OCI-LY7 (cell line): ENCODE measurements at regions not wholly inside any gene's neighbourhood (a gene's known extent, or its start where the extent isn't known, plus 50 kb on each side); places are given as distances from the start of the nearest gene placed in this dataset.

Experiments used
- BruUV-seq: library from RNA; stranded (reverse); fragments of 400-500 nt; replicated peaks from 2 replicates; lab custom pipeline; 2021; lab: Mats Ljungman, UMichigan
- CTCF ChIA-PET: fragments of 300-600 bp; sonication (Branson Sonifier 250); formaldehyde crosslinking; loops from one replicate; lab custom pipeline; 2022; ENCODE audit warnings: antibody characterized with exemption; ENCODE audit not compliant: unreplicated experiment; lab: Charles Lee
- POLR2A ChIA-PET: fragments of 300-600 bp; sonication (Branson Sonifier 250); formaldehyde crosslinking; loops from one replicate; lab custom pipeline; 2022; ENCODE audit warnings: antibody characterized with exemption; lab: Charles Lee
- DNase-seq: peaks from one replicate; pipeline ENCODE4 v3.0.0-alpha.2; 2015; ENCODE audit warnings: low spot score
- H2AFZ ChIP-seq: fragments of 200-600 bp; sonication (generic), shearing (Covaris generic); 2 replicates; pipeline ENCODE4 v1.6.1; 2014; ENCODE audit warnings: mild to moderate bottlenecking, antibody characterized with exemption, low read length, moderate library complexity
- H3K27ac ChIP-seq: fragments of 200-600 bp; sonication (generic); 2 replicates; pipeline ENCODE4 v1.5.1; 2014; ENCODE audit warnings: mixed run types, low read depth, mild to moderate bottlenecking, moderate library complexity, low read length, inconsistent platforms; ENCODE audit not compliant: poor library complexity, severe bottlenecking
- H3K36me3 ChIP-seq: fragments of 200-600 bp; sonication (generic); 2 replicates; pipeline ENCODE4 v1.6.1; 2014; ENCODE audit warnings: mild to moderate bottlenecking, antibody characterized with exemption, low read length, moderate library complexity, mixed read lengths; ENCODE audit not compliant: insufficient read depth
- H3K4me1 ChIP-seq: fragments of 200-600 bp; sonication (generic); 2 replicates; pipeline ENCODE4 v1.5.1; 2014; ENCODE audit warnings: mild to moderate bottlenecking, low read length; ENCODE audit not compliant: insufficient read depth, poor library complexity, severe bottlenecking
- H3K4me2 ChIP-seq: fragments of 200-600 bp; sonication (generic); 2 replicates; pipeline ENCODE4 v1.6.1; 2014; ENCODE audit warnings: mild to moderate bottlenecking, low read length
- H3K4me3 ChIP-seq: fragments of 200-600 bp; sonication (generic); 2 replicates; pipeline ENCODE4 v1.5.1; 2014; ENCODE audit warnings: mild to moderate bottlenecking, low read depth, low read length; ENCODE audit not compliant: poor library complexity, severe bottlenecking
- H3K79me2 ChIP-seq: fragments of 200-600 bp; sonication (generic); 2 replicates; pipeline ENCODE4 v1.6.1; 2016; ENCODE audit warnings: low read depth, mild to moderate bottlenecking, low read length, moderate library complexity, mixed read lengths; ENCODE audit not compliant: insufficient read depth
- H3K9me2 ChIP-seq: fragments of 200-600 bp; sonication (generic); 2 replicates; pipeline ENCODE4 v1.6.1; 2016; ENCODE audit warnings: mild to moderate bottlenecking, low read length, mixed read lengths; ENCODE audit not compliant: insufficient read depth
- H3K9me3 ChIP-seq: fragments of 200-600 bp; sonication (generic); 2 replicates; pipeline ENCODE4 v1.6.1; 2014; ENCODE audit warnings: mild to moderate bottlenecking, mixed run types, low read length, mixed read lengths
- H4K20me1 ChIP-seq: fragments of 200-600 bp; sonication (generic); 2 replicates; pipeline ENCODE4 v1.6.1; 2014; ENCODE audit warnings: mild to moderate bottlenecking, antibody characterized with exemption, low read length, moderate library complexity, mixed read lengths; ENCODE audit not compliant: insufficient read depth
- EZH2phosphoT487 ChIP-seq: fragments of 200-600 bp; sonication (generic); IDR thresholded peaks from 2 replicates; pipeline ENCODE4 v1.6.1; 2018; ENCODE audit warnings: low read depth, borderline replicate concordance, mild to moderate bottlenecking, mixed run types, antibody characterized with exemption, low read length, moderate library complexity, mixed read lengths
- intact Hi-C: fragments of 100-400 bp; cut with micrococcal nuclease; formaldehyde crosslinking; loops from one replicate; pipeline ENCODE4 v1.10.0; 2022; ENCODE audit not compliant: unreplicated experiment
- TF ChIP-seq, protein P1 (sequence below): fragments of 200-600 bp; sonication (generic); conservative IDR thresholded peaks from 2 replicates; pipeline ENCODE4 v1.5.1; 2014; ENCODE audit warnings: mild to moderate bottlenecking, antibody characterized with exemption, low read length, moderate library complexity, mixed read lengths

DNA sequence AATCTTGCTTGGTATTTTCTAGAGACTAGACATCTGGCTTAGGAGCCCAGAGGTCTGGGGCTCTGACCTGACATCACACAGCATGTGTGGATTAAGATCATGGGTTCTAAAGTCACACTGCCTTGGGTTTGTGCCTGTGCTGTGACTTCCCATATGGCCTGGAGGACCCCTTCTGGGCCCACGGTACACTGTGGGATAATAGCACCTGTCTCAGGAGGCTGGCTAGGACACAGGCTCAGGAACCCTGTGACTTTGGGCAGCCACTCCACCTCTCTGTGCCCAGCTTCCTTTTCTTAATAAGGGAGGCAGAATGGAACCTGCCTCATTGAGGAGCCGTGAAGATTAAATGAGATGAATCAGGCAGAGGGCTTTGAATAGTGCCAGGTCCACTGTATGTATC is 99.2 kb upstream of the B3GAT1 start:
- TF ChIP-seq EZH2phosphoT487 = no peak
- TF ChIP-seq, protein P1, sequence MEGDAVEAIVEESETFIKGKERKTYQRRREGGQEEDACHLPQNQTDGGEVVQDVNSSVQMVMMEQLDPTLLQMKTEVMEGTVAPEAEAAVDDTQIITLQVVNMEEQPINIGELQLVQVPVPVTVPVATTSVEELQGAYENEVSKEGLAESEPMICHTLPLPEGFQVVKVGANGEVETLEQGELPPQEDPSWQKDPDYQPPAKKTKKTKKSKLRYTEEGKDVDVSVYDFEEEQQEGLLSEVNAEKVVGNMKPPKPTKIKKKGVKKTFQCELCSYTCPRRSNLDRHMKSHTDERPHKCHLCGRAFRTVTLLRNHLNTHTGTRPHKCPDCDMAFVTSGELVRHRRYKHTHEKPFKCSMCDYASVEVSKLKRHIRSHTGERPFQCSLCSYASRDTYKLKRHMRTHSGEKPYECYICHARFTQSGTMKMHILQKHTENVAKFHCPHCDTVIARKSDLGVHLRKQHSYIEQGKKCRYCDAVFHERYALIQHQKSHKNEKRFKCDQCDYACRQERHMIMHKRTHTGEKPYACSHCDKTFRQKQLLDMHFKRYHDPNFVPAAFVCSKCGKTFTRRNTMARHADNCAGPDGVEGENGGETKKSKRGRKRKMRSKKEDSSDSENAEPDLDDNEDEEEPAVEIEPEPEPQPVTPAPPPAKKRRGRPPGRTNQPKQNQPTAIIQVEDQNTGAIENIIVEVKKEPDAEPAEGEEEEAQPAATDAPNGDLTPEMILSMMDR = no peak
- Histone ChIP-seq H3K4me2 (no peak overlapping the region), H3K27ac (no peak overlapping the region), H4K20me1 (no peaks in the 10 kb centered on the region), H3K9me3 (no peaks in the 10 kb centered on the region), H3K4me1 (no peaks in the 10 kb centered on the region), H3K9me2 (no peaks in the 10 kb centered on the region), H3K79me2 (no peaks in the 10 kb centered on the region), H2AFZ (no peak overlapping the region), H3K36me3 (no peaks in the 10 kb centered on the region), H3K4me3 (no peak overlapping the region)
- intact Hi-C loops = no loop called here
- no peak for DNase-seq
- CTCF ChIA-PET = no interaction called here
- no TSS peak for BruUV-seq
- POLR2A ChIA-PET = no interaction called here

- TF ChIP-seq EZH2phosphoT487 = no peak
- TF ChIP-seq, protein P1 = no peak
- no peak overlapping the region for H3K4me3 ChIP-seq
- DNase-seq = no peak
- CTCF ChIA-PET = no interaction called here
- no peaks in the 10 kb centered on the region for H3K36me3 ChIP-seq
- H3K27ac ChIP-seq = no peak overlapping the region
- intact Hi-C loops = no loop called here
- H4K20me1 ChIP-seq = no peaks in the 10 kb centered on the region
- H3K9me3 ChIP-seq = no peaks in the 10 kb centered on the region
- no peak overlapping the region for H2AFZ ChIP-seq
- BruUV-seq = no TSS peak
- H3K4me1 ChIP-seq = no peaks in the 10 kb centered on the region
- no peaks in the 10 kb centered on the region for H3K9me2 ChIP-seq
- no peak overlapping the region for H3K4me2 ChIP-seq
- no peaks in the 10 kb centered on the region for H3K79me2 ChIP-seq
- POLR2A ChIA-PET = interaction anchor here (0.5 kb wide), 1 partner anchor 1133 kb away, joined by 4 read pairs; no protein-coding TSS in a partner anchor
Observed at GRCh38 chr11:134510233-134511040, 98.4 kb upstream of the B3GAT1 start.
